HepG2 (cell line): ENCODE measurements at regions not wholly inside any gene's neighbourhood (a gene's known extent, or its start where the extent isn't known, plus 50 kb on each side); places are given as distances from the start of the nearest gene placed in this dataset.
A peak's percentile ranks its signal among the peaks of the same experiment; 100 is the strongest.

Source experiments
- ATAC-seq: fragments of 200-7000 bp; cut with Tn5 transposase; 3 replicates; pipeline ENCODE4 v1.9.1; 2020; ENCODE audit warnings: mild to moderate bottlenecking, moderate library complexity
- BruUV-seq: library from RNA; stranded (reverse); fragments of 400-500 nt; replicated peaks from 2 replicates; lab custom pipeline; 2021; lab: Mats Ljungman, UMichigan
- CTCF ChIA-PET: fragments of 300-600 bp; formaldehyde crosslinking; extraction: SDS; loops from one replicate; lab custom pipeline; 2021; ENCODE audit warnings: low total read pairs, inconsistent platforms, low intra/inter-chr PET ratio; lab: Yijun Ruan, JAX
- POLR2A ChIA-PET: fragments of 350-600 bp; sonication (Branson Sonifier 250); formaldehyde crosslinking; loops from one replicate; lab custom pipeline; 2020; ENCODE audit warnings: antibody characterized with exemption, inconsistent platforms; lab: Yijun Ruan, JAX
- DNase-seq: peaks from one replicate; pipeline ENCODE4 v3.0.0-alpha.2; 2015; ENCODE audit warnings: low spot score
- FAIRE-seq: peaks from 3 replicates; lab custom pipeline; 2011; peaks lifted over from hg19 to GRCh38; lab: Jason Lieb, UNC
- H2AFZ ChIP-seq: one replicate; pipeline ENCODE4 v1.6.1; 2011; ENCODE audit warnings: low read length, inconsistent platforms
- H3K27ac ChIP-seq: fragments of 300-600 bp; 3 replicates; pipeline ENCODE4 v1.8.0; 2011; ENCODE audit warnings: mixed run types, mild to moderate bottlenecking, mixed read lengths, low read length, inconsistent platforms; ENCODE audit not compliant: insufficient read depth; ENCODE audit errors: extremely low read length
- H3K27me3 ChIP-seq, 2 experiments: fragments of 200-600 bp in 1 of 2; 2 replicates in 1 of 2; 3 replicates in 1 of 2; pipeline versions ENCODE4 v1.6.0 to v1.8.0; 2011; ENCODE audit warnings: low read length in 2 of 2, mild to moderate bottlenecking in 2 of 2, moderate library complexity in 2 of 2, inconsistent platforms in 1 of 2; ENCODE audit not compliant: insufficient read depth in 2 of 2, control insufficient read depth in 1 of 2
- H3K36me3 ChIP-seq, 2 experiments: fragments of 200-600 bp in 1 of 2; replicated peaks in 1 of 2; 2 replicates in 1 of 2; 3 replicates in 1 of 2; pipeline versions ENCODE4 v1.5.1 to v1.8.0; 2011; ENCODE audit warnings: low read length in 2 of 2, inconsistent platforms in 1 of 2; ENCODE audit not compliant: insufficient read depth in 2 of 2, control insufficient read depth in 1 of 2
- H3K4me1 ChIP-seq: 2 replicates; pipeline ENCODE4 v1.5.1; 2012; ENCODE audit warnings: low read length, inconsistent platforms; ENCODE audit not compliant: insufficient read depth
- H3K4me2 ChIP-seq: 2 replicates; pipeline ENCODE4 v1.6.0; 2011; ENCODE audit warnings: low read depth, low read length, inconsistent platforms
- H3K4me3 ChIP-seq, 3 experiments: fragments of 200-600 bp in 1 of 3; sonication (generic), shearing (Covaris generic) in 1 of 3; replicated peaks in 1 of 3; 2 replicates each; pipeline ENCODE4 v1.5.1; 2011 to 2016; ENCODE audit warnings: low read length in 3 of 3, inconsistent platforms in 2 of 3, low read depth in 2 of 3, mild to moderate bottlenecking in 2 of 3, control low read depth in 1 of 3, mixed read lengths in 1 of 3; ENCODE audit not compliant: insufficient read depth in 1 of 3
- H3K79me2 ChIP-seq: one replicate; pipeline ENCODE4 v1.6.1; 2011; ENCODE audit warnings: low read length, inconsistent platforms; ENCODE audit not compliant: insufficient read depth
- H3K9ac ChIP-seq: 2 replicates; pipeline ENCODE4 v1.6.0; 2011; ENCODE audit warnings: mild to moderate bottlenecking, low read depth, low read length, inconsistent platforms; ENCODE audit not compliant: insufficient read depth
- H3K9me3 ChIP-seq: 2 replicates; pipeline ENCODE4 v1.5.1; 2012; ENCODE audit warnings: mild to moderate bottlenecking, low read length
- H4K20me1 ChIP-seq: 2 replicates; pipeline ENCODE4 v1.6.0; 2011; ENCODE audit warnings: inconsistent platforms, mild to moderate bottlenecking, low read length, moderate library complexity; ENCODE audit not compliant: insufficient read depth
- CEBPB ChIP-seq: IDR thresholded peaks from 2 replicates; pipeline ENCODE4 v1.6.1; 2011; ENCODE audit warnings: low read depth, low read length, improper control_type of control experiment, borderline replicate concordance
- CEBPG ChIP-seq: IDR thresholded peaks from 2 replicates; pipeline ENCODE4 v1.6.1; 2016
- MIXL1 ChIP-seq: IDR thresholded peaks from 2 replicates; pipeline ENCODE4 v1.6.1; 2016
- PAF1 ChIP-seq: IDR thresholded peaks from 2 replicates; pipeline ENCODE4 v1.6.1; 2016; ENCODE audit warnings: missing genetic modification reagents, missing compliant biosample characterization
- PITX1 ChIP-seq: sonication (generic); formaldehyde crosslinking; IDR thresholded peaks from 2 replicates; pipeline ENCODE4 v1.5.1; 2020; ENCODE audit warnings: mild to moderate bottlenecking, missing genetic modification reagents
- RAD21 ChIP-seq: fragments of 450-650 bp; formaldehyde crosslinking; IDR thresholded peaks from 2 replicates; pipeline ENCODE4 v1.5.0; 2020; ENCODE audit warnings: mild to moderate bottlenecking
- RORA ChIP-seq: sonication (generic); formaldehyde crosslinking; IDR thresholded peaks from 2 replicates; pipeline ENCODE4 v1.5.0; 2020; ENCODE audit warnings: mild to moderate bottlenecking, missing genetic modification reagents, moderate library complexity
- SMC3 ChIP-seq: IDR thresholded peaks from 2 replicates; pipeline ENCODE4 v1.6.1; 2011; ENCODE audit warnings: low read length, improper control_type of control experiment
- STAG1 ChIP-seq: sonication (generic); formaldehyde crosslinking; IDR thresholded peaks from 2 replicates; pipeline ENCODE4 v1.4.0; 2020; ENCODE audit warnings: missing genetic modification reagents
- ZNF362 ChIP-seq: sonication (generic); formaldehyde crosslinking; IDR thresholded peaks from 2 replicates; pipeline ENCODE4 v1.4.0; 2020; ENCODE audit warnings: missing genetic modification reagents, mild to moderate bottlenecking, borderline replicate concordance
- ZNF557 ChIP-seq: sonication (generic); formaldehyde crosslinking; IDR thresholded peaks from 2 replicates; pipeline ENCODE4 v1.4.0; 2020; ENCODE audit warnings: missing genetic modification reagents
- ZNF740 ChIP-seq: sonication (generic); formaldehyde crosslinking; IDR thresholded peaks from 2 replicates; pipeline ENCODE4 v1.4.0; 2020; ENCODE audit warnings: missing genetic modification reagents
- WGBS: methylation state at CpG from one replicate; pipeline ENCODE4 v1.1.6; 2017; ENCODE audit warnings: low lambda C conversion rate; 5-methylcytosine and 5-hydroxymethylcytosine counted together
- in situ Hi-C: cut with HindIII; loops from 2 replicates; pipeline ENCODE4 v1.10.0; 2017; ENCODE audit warnings: low pct_unique_long_range_greater_than_20kb; ENCODE audit not compliant: extremely low pct_ligation_motif_present
- intact Hi-C: fragments of 100-400 bp; cut with micrococcal nuclease; formaldehyde crosslinking; loops from one replicate; pipeline ENCODE4 v1.10.0; 2022; ENCODE audit not compliant: unreplicated experiment
- TF ChIP-seq, protein P1 (sequence below): sonication (generic); formaldehyde crosslinking; IDR thresholded peaks from 2 replicates; pipeline ENCODE4 v1.5.0; 2020; ENCODE audit warnings: mild to moderate bottlenecking, missing genetic modification reagents, borderline replicate concordance
- TF ChIP-seq, protein P2 (sequence below): sonication (generic); formaldehyde crosslinking; IDR thresholded peaks from 2 replicates; pipeline ENCODE4 v1.5.0; 2020; ENCODE audit warnings: mild to moderate bottlenecking, missing genetic modification reagents, moderate library complexity
- TF ChIP-seq, protein P3 (sequence below): sonication (generic); formaldehyde crosslinking; conservative IDR thresholded peaks from 2 replicates; pipeline ENCODE4 v1.4.0; 2020; ENCODE audit warnings: missing genetic modification reagents

- TF ChIP-seq CEBPG (CRISPR knock-in tag) = peak; percentile 48; the same call in 1 of the 2 replicates
- TF ChIP-seq CEBPB = 0 out of 2 replicates have a peak, but pooled peaks have one; percentile 13
- no peak for TF ChIP-seq ZNF740 (CRISPR knock-in tag)
- TF ChIP-seq PITX1 = no peak
- TF ChIP-seq SMC3 = peak; percentile 71
- TF ChIP-seq PAF1 (CRISPR knock-in tag) = no peak
- TF ChIP-seq ZNF362 (CRISPR knock-in tag) = no peak
- TF ChIP-seq, protein P1, sequence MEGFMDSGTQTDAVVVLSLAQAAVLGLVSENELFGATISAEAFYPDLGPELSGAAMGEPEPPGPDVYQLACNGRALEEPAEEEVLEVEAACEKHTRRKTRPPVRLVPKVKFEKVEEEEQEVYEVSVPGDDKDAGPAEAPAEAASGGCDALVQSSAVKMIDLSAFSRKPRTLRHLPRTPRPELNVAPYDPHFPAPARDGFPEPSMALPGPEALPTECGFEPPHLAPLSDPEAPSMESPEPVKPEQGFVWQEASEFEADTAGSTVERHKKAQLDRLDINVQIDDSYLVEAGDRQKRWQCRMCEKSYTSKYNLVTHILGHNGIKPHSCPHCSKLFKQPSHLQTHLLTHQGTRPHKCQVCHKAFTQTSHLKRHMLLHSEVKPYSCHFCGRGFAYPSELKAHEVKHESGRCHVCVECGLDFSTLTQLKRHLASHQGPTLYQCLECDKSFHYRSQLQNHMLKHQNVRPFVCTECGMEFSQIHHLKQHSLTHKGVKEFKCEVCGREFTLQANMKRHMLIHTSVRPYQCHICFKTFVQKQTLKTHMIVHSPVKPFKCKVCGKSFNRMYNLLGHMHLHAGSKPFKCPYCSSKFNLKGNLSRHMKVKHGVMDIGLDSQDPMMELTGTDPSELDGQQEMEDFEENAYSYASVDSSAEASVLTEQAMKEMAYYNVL (CRISPR knock-in tag) = no peak
- TF ChIP-seq RAD21 (CRISPR knock-in tag) = peak; percentile 40; the same call in 1 of the 2 replicates
- TF ChIP-seq, protein P2, sequence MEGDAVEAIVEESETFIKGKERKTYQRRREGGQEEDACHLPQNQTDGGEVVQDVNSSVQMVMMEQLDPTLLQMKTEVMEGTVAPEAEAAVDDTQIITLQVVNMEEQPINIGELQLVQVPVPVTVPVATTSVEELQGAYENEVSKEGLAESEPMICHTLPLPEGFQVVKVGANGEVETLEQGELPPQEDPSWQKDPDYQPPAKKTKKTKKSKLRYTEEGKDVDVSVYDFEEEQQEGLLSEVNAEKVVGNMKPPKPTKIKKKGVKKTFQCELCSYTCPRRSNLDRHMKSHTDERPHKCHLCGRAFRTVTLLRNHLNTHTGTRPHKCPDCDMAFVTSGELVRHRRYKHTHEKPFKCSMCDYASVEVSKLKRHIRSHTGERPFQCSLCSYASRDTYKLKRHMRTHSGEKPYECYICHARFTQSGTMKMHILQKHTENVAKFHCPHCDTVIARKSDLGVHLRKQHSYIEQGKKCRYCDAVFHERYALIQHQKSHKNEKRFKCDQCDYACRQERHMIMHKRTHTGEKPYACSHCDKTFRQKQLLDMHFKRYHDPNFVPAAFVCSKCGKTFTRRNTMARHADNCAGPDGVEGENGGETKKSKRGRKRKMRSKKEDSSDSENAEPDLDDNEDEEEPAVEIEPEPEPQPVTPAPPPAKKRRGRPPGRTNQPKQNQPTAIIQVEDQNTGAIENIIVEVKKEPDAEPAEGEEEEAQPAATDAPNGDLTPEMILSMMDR (CRISPR knock-in tag) = peak; percentile 78
- TF ChIP-seq MIXL1 (CRISPR knock-in tag) = peak; percentile 76; the same call in 1 of the 2 replicates
- peak; percentile 69; the same call in 1 of the 2 replicates for TF ChIP-seq ZNF557 (CRISPR knock-in tag)
- TF ChIP-seq STAG1 (CRISPR knock-in tag) = peak; percentile 73
- no peak for TF ChIP-seq RORA (CRISPR knock-in tag)
- TF ChIP-seq, protein P3, sequence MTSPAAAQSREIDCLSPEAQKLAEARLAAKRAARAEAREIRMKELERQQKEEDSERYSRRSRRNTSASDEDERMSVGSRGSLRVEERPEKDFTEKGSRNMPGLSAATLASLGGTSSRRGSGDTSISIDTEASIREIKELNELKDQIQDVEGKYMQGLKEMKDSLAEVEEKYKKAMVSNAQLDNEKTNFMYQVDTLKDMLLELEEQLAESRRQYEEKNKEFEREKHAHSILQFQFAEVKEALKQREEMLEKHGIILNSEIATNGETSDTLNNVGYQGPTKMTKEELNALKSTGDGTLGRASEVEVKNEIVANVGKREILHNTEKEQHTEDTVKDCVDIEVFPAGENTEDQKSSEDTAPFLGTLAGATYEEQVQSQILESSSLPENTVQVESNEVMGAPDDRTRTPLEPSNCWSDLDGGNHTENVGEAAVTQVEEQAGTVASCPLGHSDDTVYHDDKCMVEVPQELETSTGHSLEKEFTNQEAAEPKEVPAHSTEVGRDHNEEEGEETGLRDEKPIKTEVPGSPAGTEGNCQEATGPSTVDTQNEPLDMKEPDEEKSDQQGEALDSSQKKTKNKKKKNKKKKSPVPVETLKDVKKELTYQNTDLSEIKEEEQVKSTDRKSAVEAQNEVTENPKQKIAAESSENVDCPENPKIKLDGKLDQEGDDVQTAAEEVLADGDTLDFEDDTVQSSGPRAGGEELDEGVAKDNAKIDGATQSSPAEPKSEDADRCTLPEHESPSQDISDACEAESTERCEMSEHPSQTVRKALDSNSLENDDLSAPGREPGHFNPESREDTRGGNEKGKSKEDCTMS (CRISPR knock-in tag) = no peak
- in situ Hi-C loops (loop anchor here (25.0 kb wide), 1 partner anchor 700 kb away; no protein-coding TSS in a partner anchor), intact Hi-C loops (loop anchor here (5.0 to 10.0 kb wide), 4 partner anchors 137 to 710 kb away; no protein-coding TSS in a partner anchor)
- FAIRE-seq (peak; percentile 40), DNase-seq (peak; percentile 52), ATAC-seq (peak; percentile 84)
- Histone ChIP-seq H3K27ac (no peak overlapping the region), H3K4me1 (no peaks in the 10 kb centered on the region), H3K9ac (no peak overlapping the region), H3K27me3 (0 out of 5 replicates have a peak, but pooled peaks cover 0 to 6% of the 10 kb centered on the region in 2 experiments), H3K4me2 (no peak overlapping the region), H3K79me2 (no peaks in the 10 kb centered on the region), H3K36me3 (no peaks in the 10 kb centered on the region), H4K20me1 (no peaks in the 10 kb centered on the region), H2AFZ (no peak overlapping the region), H3K9me3 (no peaks in the 10 kb centered on the region), H3K4me3 (no peak overlapping the region)
- BruUV-seq = no TSS peak
- 8% methylated on average over 7 of the region's 7 CpGs for whole genome bisulfite sequencing
- ChIA-PET POLR2A (no interaction called here), CTCF (interaction anchor here (1.2 kb wide), 1 partner anchor 711 kb away, joined by 5 read pairs; no protein-coding TSS in a partner anchor)
Observed at GRCh38 chr18:59837586-59837985, 62.2 kb upstream of the PMAIP1 start.
